Activated T-helper 1 cell treated with anti-CD3 and anti-CD28 coated beads, Interleukin-12 subunit alpha, Interleukin-12 subunit beta, Interleukin-2, Interleukin-4 antibody, amounts not matched to agents 30 ng/mL and 10 ng/mL and 1 ng/mL, durations not matched to agents 14 hours and 24 hours and 36 hours (primary cell): ENCODE measurements at regions not wholly inside any gene's neighbourhood (a gene's known extent, or its start where the extent isn't known, plus 50 kb on each side); places are given as distances from the start of the nearest gene placed in this dataset.

Experiments used
- DNase-seq: peaks from one replicate; pipeline ENCODE4 v3.0.0; 2021; ENCODE audit warnings: low spot score
- H3K27ac Mint-ChIP-seq: one replicate; pipeline ENCODE4 v1.8.0; 2021; ENCODE audit warnings: mild to moderate bottlenecking, mixed read lengths
- H3K27me3 Mint-ChIP-seq: one replicate; pipeline ENCODE4 v1.8.0; 2022; ENCODE audit warnings: mild to moderate bottlenecking, moderate library complexity, mixed read lengths; ENCODE audit not compliant: insufficient read depth
- H3K36me3 Mint-ChIP-seq: one replicate; pipeline ENCODE4 v1.8.0; 2021; ENCODE audit warnings: low read depth, mixed read lengths
- H3K4me1 Mint-ChIP-seq: one replicate; pipeline ENCODE4 v1.8.0; 2021; ENCODE audit warnings: low read depth, mixed read lengths
- H3K4me3 Mint-ChIP-seq: one replicate; pipeline ENCODE4 v1.8.0; 2021; ENCODE audit warnings: mild to moderate bottlenecking, moderate library complexity, mixed read lengths
- H3K9me3 Mint-ChIP-seq: one replicate; pipeline ENCODE4 v1.8.0; 2021; ENCODE audit warnings: mixed read lengths
- intact Hi-C: fragments of 100-400 bp; cut with micrococcal nuclease; formaldehyde crosslinking; loops from one replicate; pipeline ENCODE4 v1.15.1; 2024

- intact Hi-C loops = no loop called here
- DNase-seq = no peak
- H3K27me3 Mint-ChIP-seq = no peaks in the 10 kb centered on the region
- H3K27ac Mint-ChIP-seq = peak overlapping the region; percentile 66
- no peak overlapping the region for H3K4me3 Mint-ChIP-seq
- H3K9me3 Mint-ChIP-seq = peaks cover 4% of the 10 kb centered on the region
- H3K4me1 Mint-ChIP-seq = peaks cover 60% of the 10 kb centered on the region
- peaks cover 7% of the 10 kb centered on the region for H3K36me3 Mint-ChIP-seq
These were observed 65.1 kb upstream of the ID3 start for GRCh38 chr1:23624440-23624839.

- no peak overlapping the region for H3K27ac Mint-ChIP-seq
- intact Hi-C loops = no loop called here
- no peak overlapping the region for H3K4me3 Mint-ChIP-seq
- no peaks in the 10 kb centered on the region for H3K27me3 Mint-ChIP-seq
- H3K4me1 Mint-ChIP-seq = peaks cover 66% of the 10 kb centered on the region
- no peak for DNase-seq
- H3K36me3 Mint-ChIP-seq = peaks cover 11% of the 10 kb centered on the region
- peaks cover 4% of the 10 kb centered on the region for H3K9me3 Mint-ChIP-seq
These were observed 63.0 kb upstream of the ID3 start for GRCh38 chr1:23622284-23622683.

- Mint-ChIP-seq H3K27me3 (no peaks in the 10 kb centered on the region), H3K4me1 (peaks cover 64% of the 10 kb centered on the region), H3K27ac (peak overlapping the region; percentile 56), H3K9me3 (peaks cover 4% of the 10 kb centered on the region), H3K36me3 (peaks cover 9% of the 10 kb centered on the region), H3K4me3 (peak overlapping the region; percentile 2)
- intact Hi-C loops = no loop called here
- no peak for DNase-seq
These were observed 61.3 kb upstream of the ID3 start for GRCh38 chr1:23620605-23621004.

- intact Hi-C loops = loop anchor here (1.0 to 2.0 kb wide), 6 partner anchors 15 to 251 kb away; partner anchors contain the start of genes ID3 and ZNF436
- Mint-ChIP-seq H3K27ac (peak overlapping the region; percentile 69), H3K27me3 (no peaks in the 10 kb centered on the region), H3K4me1 (peaks cover 72% of the 10 kb centered on the region), H3K9me3 (peaks cover 3% of the 10 kb centered on the region), H3K4me3 (peak overlapping the region; percentile 67), H3K36me3 (peaks cover 8% of the 10 kb centered on the region)
- peak; percentile 55 for DNase-seq
These were observed 60.2 kb upstream of the ID3 start for GRCh38 chr1:23619299-23620188.

GRCh38 chr1:23618586-23619083 is 59.3 kb upstream of the ID3 start:
- Mint-ChIP-seq H3K27ac (peak overlapping the region; percentile 20), H3K27me3 (no peaks in the 10 kb centered on the region), H3K4me1 (peaks cover 74% of the 10 kb centered on the region), H3K4me3 (peak overlapping the region; percentile 27), H3K9me3 (no peaks in the 10 kb centered on the region), H3K36me3 (peaks cover 5% of the 10 kb centered on the region)
- intact Hi-C loops = loop anchor here (1.0 to 2.0 kb wide), 6 partner anchors 16 to 250 kb away; partner anchors contain the start of genes ID3 and ZNF436
- no peak for DNase-seq

GRCh38 chr1:23617084-23617521 is 57.8 kb upstream of the ID3 start:
- Mint-ChIP-seq H3K27ac (peak overlapping the region; percentile 81), H3K36me3 (peaks cover 5% of the 10 kb centered on the region), H3K4me1 (peaks cover 84% of the 10 kb centered on the region), H3K4me3 (no peak overlapping the region), H3K27me3 (no peaks in the 10 kb centered on the region), H3K9me3 (no peaks in the 10 kb centered on the region)
- intact Hi-C loops = no loop called here
- no peak for DNase-seq

GRCh38 chr1:23616292-23616824 is 57.1 kb upstream of the ID3 start:
- peaks cover 5% of the 10 kb centered on the region for H3K36me3 Mint-ChIP-seq
- intact Hi-C loops = no loop called here
- H3K27ac Mint-ChIP-seq = no peak overlapping the region
- peaks cover 89% of the 10 kb centered on the region for H3K4me1 Mint-ChIP-seq
- no peaks in the 10 kb centered on the region for H3K27me3 Mint-ChIP-seq
- DNase-seq = no peak
- H3K9me3 Mint-ChIP-seq = no peaks in the 10 kb centered on the region
- H3K4me3 Mint-ChIP-seq = no peak overlapping the region

- DNase-seq = no peak
- peaks cover 85% of the 10 kb centered on the region for H3K4me1 Mint-ChIP-seq
- H3K27me3 Mint-ChIP-seq = no peaks in the 10 kb centered on the region
- no peak overlapping the region for H3K27ac Mint-ChIP-seq
- H3K9me3 Mint-ChIP-seq = no peaks in the 10 kb centered on the region
- H3K36me3 Mint-ChIP-seq = peaks cover 5% of the 10 kb centered on the region
- H3K4me3 Mint-ChIP-seq = no peak overlapping the region
- intact Hi-C loops = no loop called here
These were observed 56.6 kb upstream of the ID3 start for GRCh38 chr1:23615852-23616251.

GRCh38 chr1:23615423-23615822 is 56.1 kb upstream of the ID3 start:
- Mint-ChIP-seq H3K4me1 (peaks cover 81% of the 10 kb centered on the region), H3K36me3 (peaks cover 5% of the 10 kb centered on the region), H3K9me3 (no peaks in the 10 kb centered on the region), H3K4me3 (no peak overlapping the region), H3K27ac (no peak overlapping the region), H3K27me3 (peaks cover 2% of the 10 kb centered on the region)
- intact Hi-C loops = no loop called here
- DNase-seq = no peak

- DNase-seq = no peak
- Mint-ChIP-seq H3K27ac (peak overlapping the region; percentile 90), H3K4me1 (peaks cover 71% of the 10 kb centered on the region), H3K9me3 (no peaks in the 10 kb centered on the region), H3K27me3 (peaks cover 2% of the 10 kb centered on the region), H3K36me3 (peaks cover 5% of the 10 kb centered on the region), H3K4me3 (no peak overlapping the region)
- intact Hi-C loops = no loop called here
These were observed 54.8 kb upstream of the ID3 start for GRCh38 chr1:23614032-23614660.

GRCh38 chr1:23613191-23614031 is 54.1 kb upstream of the ID3 start:
- intact Hi-C loops = loop anchor here (1.0 kb wide), 1 partner anchor 36 kb away; no protein-coding TSS in a partner anchor
- H3K27me3 Mint-ChIP-seq = peaks cover 2% of the 10 kb centered on the region
- no peaks in the 10 kb centered on the region for H3K9me3 Mint-ChIP-seq
- H3K27ac Mint-ChIP-seq = peak overlapping the region; percentile 90
- peaks cover 2% of the 10 kb centered on the region for H3K36me3 Mint-ChIP-seq
- H3K4me3 Mint-ChIP-seq = peak overlapping the region; percentile 35
- peaks cover 64% of the 10 kb centered on the region for H3K4me1 Mint-ChIP-seq
- DNase-seq = peak; percentile 47

- H3K4me1 Mint-ChIP-seq = peaks cover 57% of the 10 kb centered on the region
- H3K36me3 Mint-ChIP-seq = no peaks in the 10 kb centered on the region
- H3K27ac Mint-ChIP-seq = peak overlapping the region; percentile 90
- DNase-seq = no peak
- no peaks in the 10 kb centered on the region for H3K9me3 Mint-ChIP-seq
- intact Hi-C loops = no loop called here
- H3K27me3 Mint-ChIP-seq = peaks cover 2% of the 10 kb centered on the region
- no peak overlapping the region for H3K4me3 Mint-ChIP-seq
These were observed 52.5 kb upstream of the ID3 start for GRCh38 chr1:23611601-23612327.
